Upper lobe of right lung (tissue), 1 donor: ENCODE measurements at regions not wholly inside any gene's neighbourhood (a gene's known extent, or its start where the extent isn't known, plus 50 kb on each side); places are given as distances from the start of the nearest gene placed in this dataset.
"Not testable (repeated sequence)": the region's sequence is repeated elsewhere in the genome, so short reads cannot be mapped to it uniquely, and the experiment has no call there.

Source experiments
- ATAC-seq: fragments of 200-7000 bp; cut with Tn5 transposase; one replicate; pipeline ENCODE4 v1.9.1; 2020; ENCODE audit warnings: mild to moderate bottlenecking, moderate library complexity
- DNase-seq: peaks from one replicate; pipeline ENCODE4 v3.0.0-alpha.2; 2020
- H3K27ac ChIP-seq: fragments of 200-600 bp; one replicate; pipeline ENCODE4 v1.8.0; 2022
- H3K27me3 ChIP-seq: fragments of 200-600 bp; one replicate; pipeline ENCODE4 v1.8.0; 2022; ENCODE audit warnings: mild to moderate bottlenecking
- H3K36me3 ChIP-seq: fragments of 200-600 bp; one replicate; pipeline ENCODE4 v1.8.0; 2022
- H3K4me1 ChIP-seq: fragments of 200-600 bp; one replicate; pipeline ENCODE4 v1.8.0; 2022
- H3K4me3 ChIP-seq: fragments of 200-600 bp; one replicate; pipeline ENCODE4 v1.8.0; 2022; ENCODE audit warnings: mild to moderate bottlenecking
- H3K9me3 ChIP-seq: fragments of 200-600 bp; one replicate; pipeline ENCODE4 v1.8.0; 2022
- intact Hi-C: fragments of 100-400 bp; cut with DNase I; formaldehyde crosslinking; loops from one replicate; pipeline ENCODE4 v1.11.0; 2022
- TF ChIP-seq, protein P1 (sequence below): fragments of 200-600 bp; IDR thresholded peaks from one replicate; pipeline ENCODE4 v1.8.0; 2022; ENCODE audit warnings: antibody characterized with exemption
- donor health status: DM: no; HTN: yes; CAD: no; lungs with severe emphysema.

DNA sequence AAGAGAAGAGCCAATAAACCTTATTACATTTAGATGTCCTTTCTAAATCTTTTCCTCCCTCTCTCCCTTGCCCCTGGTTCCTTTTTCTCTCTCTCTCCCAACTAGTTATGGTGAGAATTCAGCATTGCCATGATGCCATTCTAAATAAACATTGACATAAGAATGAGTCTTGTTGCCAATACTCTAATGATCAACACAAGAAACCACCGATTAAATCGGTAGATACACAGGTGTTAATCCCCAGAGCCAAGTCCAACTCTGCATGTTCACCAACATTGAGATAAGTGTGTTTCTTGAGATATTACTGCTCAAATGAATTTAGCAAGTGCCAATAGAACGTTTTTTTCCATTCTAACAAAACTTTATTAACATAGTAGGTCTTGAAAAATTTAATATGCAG lies 412.1 kb downstream of the KCNJ2 start:
- Histone ChIP-seq H3K4me3 (no peak overlapping the region), H3K27ac (no peak overlapping the region), H3K27me3 (no peaks in the 10 kb centered on the region), H3K9me3 (no peaks in the 10 kb centered on the region), H3K36me3 (no peaks in the 10 kb centered on the region), H3K4me1 (no peaks in the 10 kb centered on the region)
- no peak for DNase-seq
- ATAC-seq = no peak
- TF ChIP-seq, protein P1, sequence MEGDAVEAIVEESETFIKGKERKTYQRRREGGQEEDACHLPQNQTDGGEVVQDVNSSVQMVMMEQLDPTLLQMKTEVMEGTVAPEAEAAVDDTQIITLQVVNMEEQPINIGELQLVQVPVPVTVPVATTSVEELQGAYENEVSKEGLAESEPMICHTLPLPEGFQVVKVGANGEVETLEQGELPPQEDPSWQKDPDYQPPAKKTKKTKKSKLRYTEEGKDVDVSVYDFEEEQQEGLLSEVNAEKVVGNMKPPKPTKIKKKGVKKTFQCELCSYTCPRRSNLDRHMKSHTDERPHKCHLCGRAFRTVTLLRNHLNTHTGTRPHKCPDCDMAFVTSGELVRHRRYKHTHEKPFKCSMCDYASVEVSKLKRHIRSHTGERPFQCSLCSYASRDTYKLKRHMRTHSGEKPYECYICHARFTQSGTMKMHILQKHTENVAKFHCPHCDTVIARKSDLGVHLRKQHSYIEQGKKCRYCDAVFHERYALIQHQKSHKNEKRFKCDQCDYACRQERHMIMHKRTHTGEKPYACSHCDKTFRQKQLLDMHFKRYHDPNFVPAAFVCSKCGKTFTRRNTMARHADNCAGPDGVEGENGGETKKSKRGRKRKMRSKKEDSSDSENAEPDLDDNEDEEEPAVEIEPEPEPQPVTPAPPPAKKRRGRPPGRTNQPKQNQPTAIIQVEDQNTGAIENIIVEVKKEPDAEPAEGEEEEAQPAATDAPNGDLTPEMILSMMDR = no peak
- intact Hi-C loops = no loop called here

DNA sequence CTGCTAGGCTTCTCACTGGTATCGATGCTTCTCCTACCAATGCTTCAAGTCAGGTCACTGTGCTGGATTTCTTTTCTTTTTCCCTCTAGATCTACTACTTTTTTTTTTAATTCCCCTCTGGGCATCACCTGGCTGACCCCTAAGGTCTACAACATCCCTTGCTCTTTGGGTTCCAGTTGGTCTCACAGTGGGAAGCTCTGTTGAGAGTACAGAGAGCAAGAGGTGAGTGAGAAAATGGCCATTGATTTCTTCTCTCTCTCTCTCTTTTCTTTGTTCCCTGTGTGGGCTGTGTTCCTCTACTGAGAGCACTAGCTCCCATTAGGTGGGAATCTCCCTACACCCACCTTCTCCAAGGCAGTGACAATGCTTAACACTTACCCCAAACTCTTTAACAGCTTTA lies 413.4 kb downstream of the KCNJ2 start:
- Histone ChIP-seq H3K4me3 (no peak overlapping the region), H3K27ac (no peak overlapping the region), H3K36me3 (no peaks in the 10 kb centered on the region), H3K9me3 (no peaks in the 10 kb centered on the region), H3K27me3 (no peaks in the 10 kb centered on the region), H3K4me1 (no peaks in the 10 kb centered on the region)
- TF ChIP-seq, protein P1 = no peak
- intact Hi-C loops = no loop called here
- DNase-seq (no peak), ATAC-seq (no peak)

DNA sequence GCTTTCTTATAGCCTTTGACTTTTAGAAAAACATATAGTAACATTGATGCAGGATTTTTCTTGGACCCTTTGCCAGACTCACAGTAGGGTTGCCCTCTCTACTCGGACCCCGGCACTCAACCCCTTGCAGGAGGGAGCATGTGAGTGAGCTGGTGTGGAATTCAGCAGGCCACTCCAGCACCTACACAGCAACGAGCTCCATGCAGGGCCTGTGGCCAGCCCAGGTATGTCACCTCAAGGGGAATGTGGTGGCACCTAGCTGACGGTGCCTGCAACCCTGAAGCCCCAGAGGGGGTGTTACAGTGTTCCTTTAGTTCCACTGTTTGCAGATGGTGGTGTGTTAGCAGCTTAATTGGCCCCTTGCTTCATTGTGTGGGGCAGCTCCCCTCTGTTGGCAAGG lies 414.9 kb downstream of the KCNJ2 start:
- no peak overlapping the region for H3K4me3 ChIP-seq

DNA sequence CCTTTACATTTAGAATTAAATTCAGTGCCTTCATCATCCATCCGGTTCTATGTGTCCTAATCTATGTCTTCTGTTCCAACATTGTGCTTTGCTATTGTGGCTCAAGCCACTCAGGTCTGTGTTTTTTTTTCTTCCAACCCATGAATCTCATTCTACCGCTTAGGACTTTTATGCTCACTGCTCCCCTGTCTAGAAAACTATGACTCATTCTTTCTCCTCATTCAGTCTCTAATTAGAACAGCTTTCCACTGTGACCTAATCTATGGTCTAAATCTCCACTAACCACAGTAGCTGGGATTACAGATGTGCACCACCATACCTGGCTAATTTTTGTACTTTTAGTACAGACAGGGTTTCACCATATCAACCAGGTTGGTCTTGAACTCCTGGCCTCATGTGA lies 418.7 kb downstream of the KCNJ2 start:
- intact Hi-C loops = no loop called here
- ATAC-seq (no peak), DNase-seq (no peak)

More for the DNA sequence above, 414.9 kb downstream of the KCNJ2 start:
- ATAC-seq (no peak), DNase-seq (no peak)
- H3K9me3 ChIP-seq = no peaks in the 10 kb centered on the region
- H3K27me3 ChIP-seq = no peaks in the 10 kb centered on the region
- intact Hi-C loops = no loop called here
- no peaks in the 10 kb centered on the region for H3K4me1 ChIP-seq
- TF ChIP-seq, protein P1 = no peak
- no peak overlapping the region for H3K27ac ChIP-seq
- no peaks in the 10 kb centered on the region for H3K36me3 ChIP-seq

DNA sequence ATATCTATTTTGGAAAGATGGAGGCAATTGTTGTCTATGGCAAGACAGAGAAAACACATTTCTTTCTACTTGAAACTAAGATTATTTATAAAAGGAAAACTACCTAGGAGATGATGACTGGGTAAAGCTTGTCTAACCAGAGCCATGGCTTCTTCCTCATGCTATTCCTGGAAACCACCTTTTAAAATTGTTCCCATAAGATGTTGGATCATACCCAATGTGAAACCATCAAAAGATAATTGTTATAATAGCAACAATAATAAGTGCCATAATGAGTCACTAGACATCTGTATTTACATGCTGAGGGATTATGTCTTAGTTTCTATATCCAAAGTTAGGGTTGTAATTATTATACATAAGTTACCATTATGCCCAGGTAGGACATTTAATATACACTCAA lies 428.4 kb downstream of the KCNJ2 start:
- TF ChIP-seq, protein P1 = no peak
- no peaks in the 10 kb centered on the region for H3K36me3 ChIP-seq
- intact Hi-C loops = no loop called here
- no peak for ATAC-seq
- no peaks in the 10 kb centered on the region for H3K9me3 ChIP-seq
- H3K27me3 ChIP-seq = no peaks in the 10 kb centered on the region
- H3K4me1 ChIP-seq = no peaks in the 10 kb centered on the region
- no peak overlapping the region for H3K4me3 ChIP-seq
- no peak overlapping the region for H3K27ac ChIP-seq
- no peak for DNase-seq

More for the DNA sequence above, 418.7 kb downstream of the KCNJ2 start:
- no peaks in the 10 kb centered on the region for H3K4me1 ChIP-seq
- no peak overlapping the region for H3K27ac ChIP-seq
- H3K9me3 ChIP-seq = no peaks in the 10 kb centered on the region
- no peaks in the 10 kb centered on the region for H3K36me3 ChIP-seq
- TF ChIP-seq, protein P1 = no peak
- H3K4me3 ChIP-seq = no peak overlapping the region
- no peaks in the 10 kb centered on the region for H3K27me3 ChIP-seq

DNA sequence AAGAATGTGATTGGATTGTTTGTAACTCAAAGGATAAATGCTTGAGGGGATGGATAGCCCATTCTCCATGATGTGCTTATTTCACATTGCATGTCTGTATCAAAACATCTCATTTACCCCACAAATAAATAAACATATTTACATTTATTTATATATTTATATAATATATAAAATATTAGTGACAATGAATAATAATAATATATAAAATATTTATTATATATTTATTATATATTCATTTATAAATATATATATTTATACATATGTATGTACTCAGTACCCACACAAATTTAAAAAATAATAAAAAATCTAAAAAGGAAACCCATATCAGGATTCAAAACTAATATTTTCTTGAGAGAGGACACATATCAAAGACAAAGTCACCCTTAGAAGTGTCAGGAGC lies 429.9 kb downstream of the KCNJ2 start:
- Histone ChIP-seq H3K36me3 (no peaks in the 10 kb centered on the region), H3K9me3 (no peaks in the 10 kb centered on the region), H3K27ac (no peak overlapping the region), H3K4me1 (no peaks in the 10 kb centered on the region), H3K4me3 (no peak overlapping the region), H3K27me3 (no peaks in the 10 kb centered on the region)
- no peak for ATAC-seq
- TF ChIP-seq, protein P1 = no peak
- no peak for DNase-seq
- intact Hi-C loops = no loop called here

DNA sequence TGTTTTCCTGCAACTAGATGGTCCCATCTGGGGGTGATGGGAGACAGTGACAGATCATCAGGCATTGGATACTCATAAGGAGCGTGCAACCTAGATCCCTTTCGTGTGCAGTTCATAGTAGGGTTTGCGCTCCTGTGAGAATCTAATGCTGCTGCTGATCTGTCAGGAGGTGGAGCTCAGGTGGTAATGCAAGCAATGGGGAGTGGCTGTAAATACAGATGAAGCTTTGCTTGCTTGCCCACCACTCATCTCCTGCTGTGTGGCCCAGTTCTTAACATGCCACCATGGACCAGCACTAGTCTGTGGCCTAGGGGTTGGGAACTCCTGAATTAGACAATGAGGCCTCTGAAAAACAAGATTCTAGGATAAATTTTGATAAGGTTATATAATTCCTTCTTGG lies 430.6 kb downstream of the KCNJ2 start:
- ATAC-seq, DNase-seq, H3K36me3 ChIP-seq, H3K4me3 ChIP-seq, intact Hi-C loops, H3K27ac ChIP-seq, H3K27me3 ChIP-seq, H3K9me3 ChIP-seq, H3K4me1 ChIP-seq: not testable (repeated sequence)
